Parathyroid adenoma (tissue), 2 donors: ENCODE measurements at regions not wholly inside any gene's neighbourhood (a gene's known extent, or its start where the extent isn't known, plus 50 kb on each side); places are given as distances from the start of the nearest gene placed in this dataset.
"Not testable (repeated sequence)": the region's sequence is repeated elsewhere in the genome, so short reads cannot be mapped to it uniquely, and the experiment has no call there.

Source experiments
- H2AFZ ChIP-seq: fragments of 300-600 bp; sonication (generic); one replicate; pipeline ENCODE4 v1.7.0; 2017; ENCODE audit warnings: antibody characterized with exemption, mild to moderate bottlenecking
- H3K27ac ChIP-seq: fragments of 300-600 bp; sonication (generic); one replicate; pipeline ENCODE4 v1.7.0; 2017
- H3K27me3 ChIP-seq: fragments of 300-600 bp; sonication (generic); one replicate; pipeline ENCODE4 v1.7.0; 2017; ENCODE audit warnings: low read length; ENCODE audit not compliant: control insufficient read depth, insufficient read depth
- H3K36me3 ChIP-seq: fragments of 300-600 bp; sonication (generic); one replicate; pipeline ENCODE4 v1.7.0; 2017; ENCODE audit warnings: low read length; ENCODE audit not compliant: control insufficient read depth, insufficient read depth
- H3K4me1 ChIP-seq: fragments of 300-600 bp; sonication (generic); one replicate; pipeline ENCODE4 v1.7.0; 2017; ENCODE audit warnings: control low read depth
- H3K4me2 ChIP-seq: fragments of 300-600 bp; sonication (generic); one replicate; pipeline ENCODE4 v1.7.0; 2017; ENCODE audit warnings: low read length
- H3K4me3 ChIP-seq: fragments of 300-600 bp; sonication (generic); one replicate; pipeline ENCODE4 v1.7.0; 2017; ENCODE audit warnings: low read depth, low read length
- H3K79me2 ChIP-seq: fragments of 300-600 bp; sonication (generic); one replicate; pipeline ENCODE4 v1.7.0; 2017; ENCODE audit warnings: control low read depth
- H3K9ac ChIP-seq: fragments of 300-600 bp; sonication (generic); one replicate; pipeline ENCODE4 v1.7.0; 2017; ENCODE audit warnings: mild to moderate bottlenecking
- H3K9me3 ChIP-seq: fragments of 300-600 bp; sonication (generic); one replicate; pipeline ENCODE4 v1.7.0; 2017; ENCODE audit warnings: low read length; ENCODE audit not compliant: control insufficient read depth
- TF ChIP-seq, protein P1 (sequence below): fragments of 300-600 bp; sonication (generic); IDR thresholded peaks from one replicate; pipeline ENCODE4 v1.7.0; 2017; ENCODE audit warnings: antibody characterized with exemption, mild to moderate bottlenecking
- donor health status: primary hyperparathyroidism.

DNA sequence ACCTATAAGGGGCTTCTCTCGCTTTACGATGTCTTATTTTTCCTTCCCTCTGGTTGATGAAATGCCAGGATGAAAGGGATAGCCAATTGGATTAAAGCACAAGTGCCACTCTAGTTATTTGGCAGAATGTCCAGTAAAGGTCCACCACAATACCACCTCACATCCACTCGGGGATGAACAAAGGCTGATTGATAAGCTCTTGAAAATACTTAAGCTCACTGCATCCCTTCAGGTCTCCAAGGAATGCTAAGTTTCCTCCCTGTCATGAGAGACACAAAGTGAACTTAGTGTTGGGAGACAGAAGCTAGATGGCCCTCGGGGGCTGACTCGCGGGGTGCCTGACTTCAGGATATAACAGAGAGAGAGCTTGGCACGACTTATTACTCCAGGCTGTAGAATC lies 185.9 kb upstream of the ZNF644 start:
- H3K9me3 ChIP-seq, H3K79me2 ChIP-seq, H3K4me2 ChIP-seq, H3K27ac ChIP-seq, H2AFZ ChIP-seq, H3K4me3 ChIP-seq, H3K9ac ChIP-seq, H3K27me3 ChIP-seq, H3K36me3 ChIP-seq, H3K4me1 ChIP-seq: not testable (repeated sequence)

GRCh38 chr1:91204150-91204549 lies 182.3 kb upstream of the ZNF644 start:
- H3K27me3 ChIP-seq, H3K36me3 ChIP-seq, H3K4me2 ChIP-seq, H3K79me2 ChIP-seq, H3K4me1 ChIP-seq, H3K9me3 ChIP-seq, H3K4me3 ChIP-seq, H3K9ac ChIP-seq, H3K27ac ChIP-seq, H2AFZ ChIP-seq: not testable (repeated sequence)

DNA sequence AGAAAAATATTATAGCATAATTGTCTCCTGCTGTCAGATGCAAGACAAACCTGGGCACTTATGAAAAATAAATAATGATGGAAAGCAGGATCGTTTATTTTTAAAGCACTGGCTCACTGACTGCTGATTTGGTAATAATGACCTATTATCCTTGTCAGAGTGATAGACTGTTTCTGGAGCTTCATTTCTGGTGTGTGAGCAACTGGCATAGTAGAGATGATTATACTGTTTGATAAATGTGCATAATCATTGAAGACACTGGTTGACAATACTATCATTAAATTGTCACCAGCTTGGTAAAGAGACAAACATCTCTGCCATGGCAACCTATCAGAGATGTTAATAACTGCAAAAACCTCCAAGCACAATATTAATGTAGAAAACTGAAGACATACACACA lies 179.9 kb upstream of the ZNF644 start:
- no peaks in the 10 kb centered on the region for H3K9me3 ChIP-seq
- H3K4me2 ChIP-seq, result no peak overlapping the region
- no peak overlapping the region for H3K9ac ChIP-seq
- no peaks in the 10 kb centered on the region for H3K4me1 ChIP-seq
- no peak overlapping the region for H3K27ac ChIP-seq
- H2AFZ ChIP-seq, result no peak overlapping the region
- H3K27me3 ChIP-seq, result no peaks in the 10 kb centered on the region
- TF ChIP-seq, protein P1, sequence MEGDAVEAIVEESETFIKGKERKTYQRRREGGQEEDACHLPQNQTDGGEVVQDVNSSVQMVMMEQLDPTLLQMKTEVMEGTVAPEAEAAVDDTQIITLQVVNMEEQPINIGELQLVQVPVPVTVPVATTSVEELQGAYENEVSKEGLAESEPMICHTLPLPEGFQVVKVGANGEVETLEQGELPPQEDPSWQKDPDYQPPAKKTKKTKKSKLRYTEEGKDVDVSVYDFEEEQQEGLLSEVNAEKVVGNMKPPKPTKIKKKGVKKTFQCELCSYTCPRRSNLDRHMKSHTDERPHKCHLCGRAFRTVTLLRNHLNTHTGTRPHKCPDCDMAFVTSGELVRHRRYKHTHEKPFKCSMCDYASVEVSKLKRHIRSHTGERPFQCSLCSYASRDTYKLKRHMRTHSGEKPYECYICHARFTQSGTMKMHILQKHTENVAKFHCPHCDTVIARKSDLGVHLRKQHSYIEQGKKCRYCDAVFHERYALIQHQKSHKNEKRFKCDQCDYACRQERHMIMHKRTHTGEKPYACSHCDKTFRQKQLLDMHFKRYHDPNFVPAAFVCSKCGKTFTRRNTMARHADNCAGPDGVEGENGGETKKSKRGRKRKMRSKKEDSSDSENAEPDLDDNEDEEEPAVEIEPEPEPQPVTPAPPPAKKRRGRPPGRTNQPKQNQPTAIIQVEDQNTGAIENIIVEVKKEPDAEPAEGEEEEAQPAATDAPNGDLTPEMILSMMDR, result no peak
- no peak overlapping the region for H3K4me3 ChIP-seq
- H3K79me2 ChIP-seq, result no peaks in the 10 kb centered on the region
- no peaks in the 10 kb centered on the region for H3K36me3 ChIP-seq

DNA sequence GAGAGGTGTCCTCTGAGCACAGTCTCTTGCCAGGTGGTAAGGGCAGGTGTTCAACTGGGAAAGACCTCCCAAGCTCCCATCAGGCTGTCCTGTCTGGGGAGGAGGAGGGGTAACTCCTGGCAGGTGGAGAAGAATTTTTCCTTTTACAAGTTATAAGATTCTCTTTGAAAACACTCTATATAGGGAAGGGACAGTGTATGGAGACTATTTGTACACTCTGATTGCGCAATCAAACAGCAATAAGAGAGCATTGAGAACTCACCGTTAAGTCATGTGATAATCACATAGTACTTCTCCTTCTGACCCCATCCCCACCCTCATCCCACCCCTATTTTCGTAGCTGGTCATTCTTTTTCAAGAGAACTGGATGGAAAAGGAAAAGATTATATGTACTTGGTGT lies 179.3 kb upstream of the ZNF644 start:
- no peaks in the 10 kb centered on the region for H3K9me3 ChIP-seq
- no peak overlapping the region for H3K4me3 ChIP-seq
- TF ChIP-seq, protein P1, result no peak
- H3K27me3 ChIP-seq, result no peaks in the 10 kb centered on the region
- no peak overlapping the region for H3K9ac ChIP-seq
- H3K36me3 ChIP-seq, result no peaks in the 10 kb centered on the region
- H3K79me2 ChIP-seq, result no peaks in the 10 kb centered on the region
- H2AFZ ChIP-seq, result no peak overlapping the region
- no peak overlapping the region for H3K4me2 ChIP-seq
- H3K4me1 ChIP-seq, result no peaks in the 10 kb centered on the region
- no peak overlapping the region for H3K27ac ChIP-seq

DNA sequence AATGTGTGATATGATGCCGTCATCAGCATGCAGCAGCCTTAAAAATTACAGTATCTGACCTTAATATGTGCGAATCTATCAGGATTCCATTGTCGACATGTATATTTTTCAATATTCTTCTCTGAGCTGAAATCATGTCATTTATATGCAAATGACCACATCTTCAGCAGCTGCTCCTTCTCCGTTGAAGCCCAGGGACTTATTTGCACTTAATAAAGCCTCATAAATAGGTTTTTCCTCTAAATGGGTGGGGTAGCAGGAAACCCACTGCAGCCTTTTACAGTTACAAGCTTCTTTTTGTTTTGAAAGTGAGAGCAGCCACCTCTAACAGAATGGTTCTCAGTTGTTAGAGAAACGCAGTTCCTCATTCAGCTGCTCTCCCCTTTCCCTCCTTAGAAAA lies 178.8 kb upstream of the ZNF644 start:
- H3K36me3 ChIP-seq, result no peaks in the 10 kb centered on the region
- H3K9ac ChIP-seq, result no peak overlapping the region
- H3K4me1 ChIP-seq, result no peaks in the 10 kb centered on the region
- H3K4me2 ChIP-seq, result no peak overlapping the region
- no peak overlapping the region for H3K4me3 ChIP-seq
- no peak overlapping the region for H2AFZ ChIP-seq
- no peak overlapping the region for H3K27ac ChIP-seq
- no peaks in the 10 kb centered on the region for H3K79me2 ChIP-seq
- TF ChIP-seq, protein P1, result no peak
- no peaks in the 10 kb centered on the region for H3K27me3 ChIP-seq
- no peaks in the 10 kb centered on the region for H3K9me3 ChIP-seq

- Histone ChIP-seq H3K27me3 (no peaks in the 10 kb centered on the region), H2AFZ (no peak overlapping the region), H3K9me3 (no peaks in the 10 kb centered on the region), H3K4me3 (no peak overlapping the region), H3K36me3 (no peaks in the 10 kb centered on the region), H3K9ac (no peak overlapping the region), H3K27ac (no peak overlapping the region), H3K79me2 (no peaks in the 10 kb centered on the region), H3K4me1 (no peaks in the 10 kb centered on the region), H3K4me2 (no peak overlapping the region)
- TF ChIP-seq, protein P1, result no peak
These were observed 178.2 kb upstream of the ZNF644 start for GRCh38 chr1:91199988-91200387.
